ENCODE measurements at regions not wholly inside any gene's neighbourhood (a gene's known extent, or its start where the extent isn't known, plus 50 kb on each side); places are given as distances from the start of the nearest gene placed in this dataset.

GRCh38 chr2:67792191-67792590 lies 270.6 kb downstream of the C1D start (continued):
- TF ChIP-seq ZNF343 (CRISPR knock-in tag; IDR thresholded peaks at IDR 0.05) (no peak), TFE3 (CRISPR knock-in tag; IDR thresholded peaks at IDR 0.05) (no peak), ZNF414 (CRISPR knock-in tag; IDR thresholded peaks at IDR 0.05) (no peak), ZIK1 (CRISPR knock-in tag; IDR thresholded peaks at IDR 0.05; ENCODE audit: borderline replicate concordance, low read depth) (no peak), ZBTB21 (CRISPR knock-in tag; IDR thresholded peaks at IDR 0.05) (no peak), ZNF280D (CRISPR knock-in tag; IDR thresholded peaks at IDR 0.05) (no peak), SAP130 (CRISPR knock-in tag; IDR thresholded peaks at IDR 0.05; ENCODE audit: low read depth) (no peak), ZNF225 (CRISPR knock-in tag; IDR thresholded peaks at IDR 0.05) (no peak), ZNF546 (CRISPR knock-in tag; conservative IDR thresholded peaks at IDR 0.05) (no peak), DDIT3 (CRISPR knock-in tag; IDR thresholded peaks at IDR 0.05) (no peak)
